ENCODE measurements at regions not wholly inside any gene's neighbourhood (a gene's known extent, or its start where the extent isn't known, plus 50 kb on each side); places are given as distances from the start of the nearest gene placed in this dataset.
A peak's percentile ranks its signal among the peaks of the same experiment; 100 is the strongest.

GRCh38 chr21:35909456-35910223 lies 150.7 kb downstream of the SETD4 start:
- TF ChIP-seq CTCF (conservative IDR thresholded peaks at IDR 0.05): no peak
- no peak overlapping the region for H3K27ac ChIP-seq

GRCh38 chr21:35908311-35909078 lies 151.8 kb downstream of the SETD4 start:
- no peak overlapping the region for H3K27ac ChIP-seq
- no peak for TF ChIP-seq CTCF (conservative IDR thresholded peaks at IDR 0.05)

DNA sequence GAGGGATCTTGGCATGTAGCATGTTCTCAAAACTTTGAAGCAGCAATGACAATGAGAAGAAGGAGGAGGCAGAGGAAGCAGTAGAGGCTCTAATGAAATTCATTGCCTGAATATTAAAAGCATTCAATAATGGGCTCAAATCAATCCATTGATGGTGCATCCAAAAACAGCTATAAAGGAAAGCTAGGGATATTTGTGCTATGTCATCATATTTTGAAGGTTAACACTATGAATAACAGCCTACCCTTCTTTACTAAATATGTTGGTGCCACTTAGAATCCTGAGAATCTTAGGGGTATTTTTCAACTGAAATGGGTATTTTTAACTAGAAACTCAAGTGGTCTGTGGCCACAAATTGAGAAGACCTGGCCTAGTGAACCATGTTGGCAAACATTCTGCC lies 153.7 kb downstream of the SETD4 start:
- H3K27ac ChIP-seq: no peak overlapping the region
- no peak for TF ChIP-seq CTCF (conservative IDR thresholded peaks at IDR 0.05)

DNA sequence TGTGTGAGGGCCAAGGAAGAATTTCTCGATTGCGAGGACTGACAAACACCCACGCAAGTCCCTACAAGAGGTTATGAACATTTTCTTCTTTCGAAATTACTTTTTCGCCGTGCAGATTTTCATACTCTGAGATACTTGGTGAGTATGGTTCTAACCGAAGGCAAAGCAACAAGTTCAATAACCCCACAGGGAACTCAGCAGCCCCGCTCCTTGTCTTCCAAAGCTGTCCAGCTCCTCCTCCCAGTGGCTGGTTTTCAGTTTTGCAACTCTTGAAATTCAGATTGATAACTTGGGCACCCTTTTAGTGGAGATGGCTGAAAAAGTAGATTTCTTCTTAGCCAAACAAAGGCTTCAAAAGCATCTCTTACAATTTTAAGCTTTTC lies 154.4 kb downstream of the SETD4 start:
- 0 out of 2 replicates have a peak, but pooled peaks have one; percentile 14 for TF ChIP-seq CTCF (conservative IDR thresholded peaks at IDR 0.05)
- H3K27ac ChIP-seq: no peak overlapping the region

- TF ChIP-seq CTCF (conservative IDR thresholded peaks at IDR 0.05): no peak
- no peak overlapping the region for H3K27ac ChIP-seq
Measured at GRCh38 chr21:35905096-35905962, 155.0 kb downstream of the SETD4 start.

DNA sequence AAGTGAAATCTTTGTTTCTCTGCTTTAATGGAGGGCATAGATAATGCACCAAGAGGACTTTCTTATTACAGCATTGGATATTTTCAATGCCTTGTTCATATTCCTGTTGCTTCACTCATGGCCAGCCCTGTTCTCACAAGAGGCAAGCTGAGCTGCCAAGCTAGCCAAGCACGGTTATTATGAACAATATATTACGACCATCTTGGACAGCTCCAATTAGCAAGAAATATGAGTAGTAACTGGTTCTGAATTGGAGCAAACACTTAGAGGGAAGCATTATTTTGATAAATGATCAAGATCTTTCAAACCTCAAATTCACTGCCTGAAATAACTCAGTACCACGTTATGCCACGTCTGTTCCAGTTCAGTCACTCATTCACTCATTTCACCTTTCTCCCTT lies 159.8 kb downstream of the SETD4 start:
- no peak for TF ChIP-seq CTCF (conservative IDR thresholded peaks at IDR 0.05)
- no peak overlapping the region for H3K27ac ChIP-seq

DNA sequence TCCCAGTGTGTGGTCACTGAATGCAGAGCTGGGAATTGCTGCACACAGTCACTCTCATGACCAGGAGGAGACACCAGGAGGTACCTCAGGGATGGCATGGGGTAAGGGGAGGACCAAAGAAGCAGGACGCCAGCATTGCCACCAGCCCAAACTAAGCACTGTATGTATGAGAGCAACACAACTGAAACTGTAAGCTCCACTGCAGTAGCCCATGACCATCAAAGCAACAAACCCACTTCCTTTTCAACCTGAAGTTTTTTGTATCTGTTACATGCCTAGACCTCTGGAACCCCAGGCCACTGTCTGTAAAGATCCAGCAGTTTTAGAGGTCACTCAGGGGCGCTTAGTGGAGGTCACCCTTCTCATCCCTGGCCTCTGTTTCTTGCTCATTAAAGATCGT lies 164.3 kb downstream of the SETD4 start:
- no peak for TF ChIP-seq CTCF (conservative IDR thresholded peaks at IDR 0.05)
- H3K27ac ChIP-seq: no peak overlapping the region

Measured in VCaP (cell line).